DND-41 (cell line): ENCODE measurements at regions not wholly inside any gene's neighbourhood (a gene's known extent, or its start where the extent isn't known, plus 50 kb on each side); places are given as distances from the start of the nearest gene placed in this dataset.

Experiments
- CTCF ChIP-seq: IDR thresholded peaks from 2 replicates; pipeline ENCODE4 v1.5.1; 2012; ENCODE audit warnings: borderline replicate concordance, low read length, moderate library complexity, mild to moderate bottlenecking; ENCODE audit not compliant: poor library complexity, severe bottlenecking; ENCODE audit errors: extremely low read depth
- EZH2 ChIP-seq: IDR thresholded peaks from 3 replicates; pipeline ENCODE4 v1.6.1; 2012; ENCODE audit warnings: borderline replicate concordance, low read depth, mild to moderate bottlenecking, moderate library complexity, low read length, inconsistent platforms; ENCODE audit not compliant: severe bottlenecking

GRCh38 chr9:104319198-104319597, 184.9 kb upstream of the OR13F1 start:
- TF ChIP-seq EZH2 (no peak), CTCF (no peak)
